ENCODE measurements at regions not wholly inside any gene's neighbourhood (a gene's known extent, or its start where the extent isn't known, plus 50 kb on each side); places are given as distances from the start of the nearest gene placed in this dataset.

DNA sequence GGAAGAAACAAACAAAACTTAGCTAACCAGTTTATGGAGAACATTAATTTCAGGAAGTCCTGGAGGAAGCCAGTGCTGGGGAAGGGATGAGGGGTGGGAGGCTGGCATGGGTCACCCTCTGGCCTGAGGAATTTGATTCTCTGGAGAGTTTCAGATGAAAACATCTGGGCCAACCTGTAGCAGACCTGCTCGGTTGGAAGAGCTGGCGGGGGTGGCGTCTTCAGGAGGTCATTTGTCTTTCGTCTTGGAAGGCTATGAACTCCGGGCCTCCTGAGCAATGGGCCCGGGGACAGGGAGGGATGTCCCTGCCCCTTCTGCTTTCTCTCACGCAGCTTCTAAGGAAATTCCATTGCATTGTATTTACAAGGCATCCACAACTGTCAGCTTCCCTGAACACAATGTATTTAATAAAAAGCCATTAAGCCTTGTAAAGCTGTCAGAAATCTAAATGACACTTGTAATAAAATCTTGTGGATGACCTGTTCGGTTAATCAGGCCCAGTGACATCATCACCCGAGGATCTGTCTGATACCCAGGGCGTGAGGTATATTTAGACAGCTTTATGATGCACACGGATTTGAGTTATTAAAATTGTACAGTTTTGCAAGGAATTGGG, 250.5 kb downstream of the RAB11FIP2 start:
- TF ChIP-seq, protein P1, sequence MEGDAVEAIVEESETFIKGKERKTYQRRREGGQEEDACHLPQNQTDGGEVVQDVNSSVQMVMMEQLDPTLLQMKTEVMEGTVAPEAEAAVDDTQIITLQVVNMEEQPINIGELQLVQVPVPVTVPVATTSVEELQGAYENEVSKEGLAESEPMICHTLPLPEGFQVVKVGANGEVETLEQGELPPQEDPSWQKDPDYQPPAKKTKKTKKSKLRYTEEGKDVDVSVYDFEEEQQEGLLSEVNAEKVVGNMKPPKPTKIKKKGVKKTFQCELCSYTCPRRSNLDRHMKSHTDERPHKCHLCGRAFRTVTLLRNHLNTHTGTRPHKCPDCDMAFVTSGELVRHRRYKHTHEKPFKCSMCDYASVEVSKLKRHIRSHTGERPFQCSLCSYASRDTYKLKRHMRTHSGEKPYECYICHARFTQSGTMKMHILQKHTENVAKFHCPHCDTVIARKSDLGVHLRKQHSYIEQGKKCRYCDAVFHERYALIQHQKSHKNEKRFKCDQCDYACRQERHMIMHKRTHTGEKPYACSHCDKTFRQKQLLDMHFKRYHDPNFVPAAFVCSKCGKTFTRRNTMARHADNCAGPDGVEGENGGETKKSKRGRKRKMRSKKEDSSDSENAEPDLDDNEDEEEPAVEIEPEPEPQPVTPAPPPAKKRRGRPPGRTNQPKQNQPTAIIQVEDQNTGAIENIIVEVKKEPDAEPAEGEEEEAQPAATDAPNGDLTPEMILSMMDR (conservative IDR thresholded peaks at IDR 0.05; ENCODE audit: low read length) = no peak
- TF ChIP-seq EZH2phosphoT487 (IDR thresholded peaks at IDR 0.05; ENCODE audit: borderline replicate concordance, low read depth, low read length) = no peak
